Activated B cell treated with CpG ODN at 0.5 μM for 24 hours (primary cell): ENCODE measurements at regions not wholly inside any gene's neighbourhood (a gene's known extent, or its start where the extent isn't known, plus 50 kb on each side); places are given as distances from the start of the nearest gene placed in this dataset.

Experiments used
- ATAC-seq: fragments of 200-7000 bp; cut with Tn5 transposase; one replicate; pipeline ENCODE4 v1.10.0; 2021; ENCODE audit warnings: low read depth, mild to moderate bottlenecking, moderate library complexity
- CTCF ChIA-PET: fragments of 350-600 bp; sonication (Branson Sonifier 250); formaldehyde crosslinking; loops from one replicate; lab custom pipeline; 2021; ENCODE audit warnings: antibody characterized with exemption; lab: Charles Lee
- POLR2A ChIA-PET: fragments of 350-600 bp; sonication (Branson Sonifier 250); formaldehyde crosslinking; loops from one replicate; lab custom pipeline; 2021; ENCODE audit warnings: antibody characterized with exemption; lab: Charles Lee
- DNase-seq: peaks from one replicate; pipeline ENCODE4 v3.0.0; 2022
- H3K27ac Mint-ChIP-seq: one replicate; pipeline ENCODE4 v1.8.0; 2020; ENCODE audit warnings: mixed read lengths
- H3K27me3 Mint-ChIP-seq: one replicate; pipeline ENCODE4 v1.8.0; 2021; ENCODE audit warnings: mixed read lengths
- H3K36me3 Mint-ChIP-seq: one replicate; pipeline ENCODE4 v1.8.0; 2021; ENCODE audit warnings: low read depth, mixed read lengths
- H3K4me1 Mint-ChIP-seq: one replicate; pipeline ENCODE4 v1.8.0; 2021; ENCODE audit warnings: mixed read lengths
- H3K4me3 Mint-ChIP-seq: one replicate; pipeline ENCODE4 v1.8.0; 2020; ENCODE audit warnings: mild to moderate bottlenecking, mixed read lengths
- H3K9me3 Mint-ChIP-seq: one replicate; pipeline ENCODE4 v1.8.0; 2020; ENCODE audit warnings: mixed read lengths
- CTCF ChIP-seq: fragments of 200-600 bp; IDR thresholded peaks from one replicate; pipeline ENCODE4 v1.8.0; 2022; ENCODE audit warnings: antibody characterized with exemption, mild to moderate bottlenecking
- intact Hi-C: fragments of 100-400 bp; cut with micrococcal nuclease; formaldehyde crosslinking; loops from one replicate; pipeline ENCODE4 v1.15.1; 2024

- ChIA-PET POLR2A (no interaction called here), CTCF (no interaction called here)
- Mint-ChIP-seq H3K4me1 (no peaks in the 10 kb centered on the region), H3K27ac (no peak overlapping the region), H3K36me3 (no peaks in the 10 kb centered on the region), H3K4me3 (no peak overlapping the region), H3K9me3 (no peaks in the 10 kb centered on the region), H3K27me3 (no peaks in the 10 kb centered on the region)
- DNase-seq (no peak), ATAC-seq (no peak)
- TF ChIP-seq CTCF: no peak
- intact Hi-C loops: no loop called here
Measured at GRCh38 chr7:79781716-79782115, 328.2 kb upstream of the MAGI2 start.

- Mint-ChIP-seq H3K27ac (no peak overlapping the region), H3K36me3 (no peaks in the 10 kb centered on the region), H3K4me1 (no peaks in the 10 kb centered on the region), H3K9me3 (no peaks in the 10 kb centered on the region), H3K4me3 (no peak overlapping the region), H3K27me3 (no peaks in the 10 kb centered on the region)
- ATAC-seq (no peak), DNase-seq (no peak)
- ChIA-PET CTCF (no interaction called here), POLR2A (no interaction called here)
- intact Hi-C loops: no loop called here
- TF ChIP-seq CTCF: no peak
Measured at GRCh38 chr7:79778786-79779770, 325.6 kb upstream of the MAGI2 start.

GRCh38 chr7:79775911-79776310 is 322.4 kb upstream of the MAGI2 start:
- no peaks in the 10 kb centered on the region for H3K36me3 Mint-ChIP-seq
- intact Hi-C loops: no loop called here
- H3K27me3 Mint-ChIP-seq: no peaks in the 10 kb centered on the region
- no peak overlapping the region for H3K27ac Mint-ChIP-seq
- H3K9me3 Mint-ChIP-seq: no peaks in the 10 kb centered on the region
- POLR2A ChIA-PET: no interaction called here
- no peaks in the 10 kb centered on the region for H3K4me1 Mint-ChIP-seq
- CTCF ChIA-PET: no interaction called here
- DNase-seq (no peak), ATAC-seq (no peak)
- no peak overlapping the region for H3K4me3 Mint-ChIP-seq
- no peak for TF ChIP-seq CTCF

GRCh38 chr7:79774150-79774549 is 320.7 kb upstream of the MAGI2 start:
- CTCF ChIA-PET: no interaction called here
- no peaks in the 10 kb centered on the region for H3K4me1 Mint-ChIP-seq
- H3K36me3 Mint-ChIP-seq: no peaks in the 10 kb centered on the region
- POLR2A ChIA-PET: no interaction called here
- no peak for TF ChIP-seq CTCF
- H3K27me3 Mint-ChIP-seq: no peaks in the 10 kb centered on the region
- no peaks in the 10 kb centered on the region for H3K9me3 Mint-ChIP-seq
- H3K27ac Mint-ChIP-seq: no peak overlapping the region
- intact Hi-C loops: no loop called here
- DNase-seq: no peak
- no peak for ATAC-seq
- no peak overlapping the region for H3K4me3 Mint-ChIP-seq

- no peaks in the 10 kb centered on the region for H3K4me1 Mint-ChIP-seq
- no peak for ATAC-seq
- intact Hi-C loops: no loop called here
- no peak overlapping the region for H3K27ac Mint-ChIP-seq
- ChIA-PET CTCF (no interaction called here), POLR2A (no interaction called here)
- no peak for DNase-seq
- no peak for TF ChIP-seq CTCF
- H3K4me3 Mint-ChIP-seq: no peak overlapping the region
- no peaks in the 10 kb centered on the region for H3K27me3 Mint-ChIP-seq
- H3K9me3 Mint-ChIP-seq: no peaks in the 10 kb centered on the region
- H3K36me3 Mint-ChIP-seq: no peaks in the 10 kb centered on the region
Measured at GRCh38 chr7:79770970-79771369, 317.5 kb upstream of the MAGI2 start.
